H1 (cell line): ENCODE measurements at regions not wholly inside any gene's neighbourhood (a gene's known extent, or its start where the extent isn't known, plus 50 kb on each side); places are given as distances from the start of the nearest gene placed in this dataset.

Source experiments
- CTCF ChIA-PET: fragments of 300-600 bp; sonication (Branson Sonifier 250); formaldehyde crosslinking; loops from one replicate; lab custom pipeline; 2021; ENCODE audit not compliant: partially characterized antibody; lab: Charles Lee
- POLR2A ChIA-PET: fragments of 300-600 bp; sonication (Branson Sonifier 250); formaldehyde crosslinking; loops from one replicate; lab custom pipeline; 2021; ENCODE audit warnings: inconsistent platforms; ENCODE audit not compliant: partially characterized antibody; lab: Charles Lee
- DNase-seq, 2 experiments: peaks; one replicate each; pipeline versions ENCODE4 v3.0.0 to v3.0.0-alpha.2; 2010 to 2022; ENCODE audit warnings: low spot score in 2 of 2, low read depth in 1 of 2, mixed read lengths in 1 of 2
- FAIRE-seq: peaks from 2 replicates; lab custom pipeline; 2011; peaks lifted over from hg19 to GRCh38; lab: Jason Lieb, UNC
- H2AFZ ChIP-seq: 2 replicates; pipeline ENCODE4 v1.8.1; 2012; ENCODE audit warnings: low read length, inconsistent platforms
- H2AK5ac ChIP-seq: 2 replicates; pipeline ENCODE4 v1.6.1; 2013; ENCODE audit warnings: low read depth, low read length
- H2BK120ac ChIP-seq: replicated peaks from 2 replicates; pipeline ENCODE3; 2013; ENCODE audit warnings: low read depth, low read length, inconsistent platforms
- H2BK12ac ChIP-seq: 2 replicates; pipeline ENCODE4 v1.6.1; 2013; ENCODE audit warnings: low read depth, low read length
- H2BK15ac ChIP-seq: 2 replicates; pipeline ENCODE4 v1.6.1; 2013; ENCODE audit warnings: low read length
- H2BK20ac ChIP-seq: 2 replicates; pipeline ENCODE4 v1.6.1; 2013; ENCODE audit warnings: low read length
- H2BK5ac ChIP-seq: 2 replicates; pipeline ENCODE4 v1.6.1; 2013; ENCODE audit warnings: low read depth, low read length
- H3K14ac ChIP-seq: 2 replicates; pipeline ENCODE4 v1.6.1; 2013; ENCODE audit warnings: inconsistent platforms; ENCODE audit not compliant: insufficient read length
- H3K18ac ChIP-seq: 2 replicates; pipeline ENCODE4 v1.6.1; 2013; ENCODE audit warnings: low read length; ENCODE audit errors: extremely low read depth
- H3K23ac ChIP-seq: 2 replicates; pipeline ENCODE4 v1.6.1; 2013; ENCODE audit warnings: inconsistent platforms; ENCODE audit not compliant: insufficient read length
- H3K23me2 ChIP-seq: 2 replicates; pipeline ENCODE4 v1.6.1; 2013; ENCODE audit warnings: low read depth, low read length
- H3K27ac ChIP-seq: 2 replicates; pipeline ENCODE4 v1.6.1; 2011; ENCODE audit warnings: low read depth, low read length, inconsistent platforms
- H3K27me3 ChIP-seq, 4 experiments: replicated peaks in 1 of 4; 1 replicate in 1 of 4; 2 replicates in 3 of 4; pipeline versions ENCODE4 v1.6.1 to v1.8.1; 2011 to 2013; ENCODE audit warnings: low read length in 3 of 4, mild to moderate bottlenecking in 3 of 4, inconsistent platforms in 2 of 4, mixed read lengths in 2 of 4, moderate library complexity in 1 of 4; ENCODE audit not compliant: control insufficient read depth in 3 of 4, insufficient read depth in 3 of 4; ENCODE audit errors: extremely low read depth in 1 of 4
- H3K36me3 ChIP-seq, 4 experiments: 2 replicates each; pipeline versions ENCODE4 v1.6.1 to v1.8.1; 2011 to 2013; ENCODE audit warnings: mild to moderate bottlenecking in 4 of 4, low read length in 3 of 4, moderate library complexity in 2 of 4, control low read depth in 1 of 4, inconsistent platforms in 1 of 4; ENCODE audit not compliant: insufficient read depth in 4 of 4, control insufficient read depth in 2 of 4
- H3K4ac ChIP-seq: replicated peaks from 2 replicates; pipeline ENCODE3; 2013; ENCODE audit warnings: low read length, low read depth, mixed read lengths, inconsistent platforms; ENCODE audit not compliant: insufficient read length
- H3K4me1 ChIP-seq, 4 experiments: replicated peaks in 1 of 4; 1 replicate in 1 of 4; 2 replicates in 3 of 4; pipeline versions ENCODE4 v1.6.1 to v1.8.1; 2011 to 2013; ENCODE audit warnings: low read length in 3 of 4, inconsistent platforms in 2 of 4, mixed read lengths in 1 of 4; ENCODE audit not compliant: insufficient read depth in 4 of 4, control insufficient read depth in 3 of 4
- H3K4me2 ChIP-seq, 2 experiments: 2 replicates each; pipeline versions ENCODE4 v1.6.1 to v1.8.1; 2011 to 2013; ENCODE audit warnings: low read depth in 2 of 2, low read length in 2 of 2, control low read depth in 1 of 2, inconsistent platforms in 1 of 2, mild to moderate bottlenecking in 1 of 2; ENCODE audit not compliant: insufficient read depth in 1 of 2
- H3K4me3 ChIP-seq, 4 experiments: fragments of 200-600, 300-600 bp in 1 of 4; sonication (generic), shearing (Covaris generic), sonication (Bioruptor Twin) in 1 of 4; 2 replicates each; pipeline versions ENCODE4 v1.5.1 to v1.8.1; 2011 to 2016; ENCODE audit warnings: low read length in 4 of 4, low read depth in 3 of 4, control low read depth in 2 of 4, inconsistent platforms in 2 of 4, mild to moderate bottlenecking in 2 of 4, mixed read lengths in 1 of 4, moderate library complexity in 1 of 4; ENCODE audit not compliant: insufficient read depth in 2 of 4; ENCODE audit errors: extremely low read depth in 1 of 4
- H3K56ac ChIP-seq: replicated peaks from 2 replicates; pipeline ENCODE3; 2013; ENCODE audit warnings: low read depth, mild to moderate bottlenecking, mixed read lengths, low read length, inconsistent platforms; ENCODE audit not compliant: insufficient read length
- H3K79me1 ChIP-seq: 2 replicates; pipeline ENCODE4 v1.6.1; 2013; ENCODE audit warnings: low read depth, low read length, control low read depth
- H3K79me2 ChIP-seq, 2 experiments: 2 replicates each; pipeline versions ENCODE4 v1.6.1 to v1.8.1; 2012 to 2013; ENCODE audit warnings: low read length in 2 of 2, mild to moderate bottlenecking in 2 of 2, inconsistent platforms in 1 of 2; ENCODE audit not compliant: insufficient read depth in 2 of 2, control insufficient read depth in 1 of 2
- H3K9ac ChIP-seq, 4 experiments: replicated peaks in 1 of 4; 1 replicate in 1 of 4; 2 replicates in 3 of 4; pipeline versions ENCODE4 v1.6.1 to v1.8.1; 2011 to 2013; ENCODE audit warnings: low read depth in 3 of 4, low read length in 3 of 4, control low read depth in 2 of 4, mild to moderate bottlenecking in 2 of 4, moderate library complexity in 2 of 4, inconsistent platforms in 1 of 4; ENCODE audit errors: extremely low read depth in 1 of 4
- H3K9me3 ChIP-seq, 2 experiments: 2 replicates each; pipeline versions ENCODE4 v1.6.1 to v1.8.1; 2012 to 2013; ENCODE audit warnings: mild to moderate bottlenecking in 2 of 2, moderate library complexity in 2 of 2, control low read depth in 1 of 2, inconsistent platforms in 1 of 2, low read depth in 1 of 2, low read length in 1 of 2, mixed read lengths in 1 of 2; ENCODE audit not compliant: insufficient read depth in 2 of 2
- H4K20me1 ChIP-seq, 2 experiments: replicated peaks in 1 of 2; 2 replicates each; pipeline versions ENCODE3 to v1.8.1; 2011 to 2013; ENCODE audit warnings: inconsistent platforms in 2 of 2, low read length in 2 of 2, mild to moderate bottlenecking in 1 of 2; ENCODE audit not compliant: insufficient read depth in 2 of 2, control insufficient read depth in 1 of 2
- H4K5ac ChIP-seq: 2 replicates; pipeline ENCODE4 v1.6.1; 2013; ENCODE audit warnings: low read length, low read depth, mixed read lengths, inconsistent platforms; ENCODE audit not compliant: insufficient read length
- H4K8ac ChIP-seq: 2 replicates; pipeline ENCODE4 v1.8.0; 2013; ENCODE audit warnings: mild to moderate bottlenecking, moderate library complexity, low read length, inconsistent platforms; ENCODE audit not compliant: insufficient read depth; ENCODE audit errors: extremely low read depth
- H4K91ac ChIP-seq: replicated peaks from 2 replicates; pipeline ENCODE3; 2013; ENCODE audit warnings: low read length, mixed read lengths, inconsistent platforms; ENCODE audit not compliant: insufficient read length
- ATF2 ChIP-seq: IDR thresholded peaks from 2 replicates; pipeline ENCODE4 v1.6.1; 2012; ENCODE audit warnings: low read length, inconsistent platforms
- EP300 ChIP-seq, 2 experiments: IDR thresholded peaks; 1 replicate in 1 of 2; 2 replicates in 1 of 2; pipeline ENCODE4 v1.6.1; 2011 to 2012; ENCODE audit warnings: low read depth in 2 of 2, low read length in 2 of 2, mild to moderate bottlenecking in 2 of 2, borderline replicate concordance in 1 of 2, inconsistent platforms in 1 of 2, moderate library complexity in 1 of 2
- HDAC6 ChIP-seq: IDR thresholded peaks from one replicate; pipeline ENCODE4 v1.7.1; 2012; ENCODE audit warnings: low read depth, mild to moderate bottlenecking, inconsistent platforms, low read length, moderate library complexity
- JUND ChIP-seq: IDR thresholded peaks from 2 replicates; pipeline ENCODE4 v1.6.1; 2011; ENCODE audit warnings: mild to moderate bottlenecking, improper control_type of control experiment, low read length
- KDM1A ChIP-seq: fragments of 200-600, 300-600 bp; sonication (generic); IDR thresholded peaks from 2 replicates; pipeline ENCODE4 v1.7.1; 2016; ENCODE audit warnings: mild to moderate bottlenecking, low read length, borderline replicate concordance
- RFX5 ChIP-seq: IDR thresholded peaks from 2 replicates; pipeline ENCODE4 v1.6.1; 2011; ENCODE audit warnings: low read depth, low read length, improper control_type of control experiment, borderline replicate concordance
- RNF2 ChIP-seq: fragments of 200-900, 300-1000 bp; sonication (generic); IDR thresholded peaks from 2 replicates; pipeline ENCODE4 v1.7.1; 2016; ENCODE audit warnings: borderline replicate concordance, low read depth, mild to moderate bottlenecking, antibody characterized with exemption, low read length; ENCODE audit not compliant: poor library complexity, severe bottlenecking; ENCODE audit errors: missing control alignments
- SIRT6 ChIP-seq: IDR thresholded peaks from one replicate; pipeline ENCODE4 v1.7.1; 2012; ENCODE audit warnings: low read length, inconsistent platforms
- SP1 ChIP-seq: IDR thresholded peaks from 2 replicates; pipeline ENCODE4 v1.6.1; 2011; ENCODE audit warnings: low read depth, low read length
- SUZ12 ChIP-seq: fragments of 200-600 bp; sonication (generic); IDR thresholded peaks from 2 replicates; pipeline ENCODE4 v1.6.1; 2012; ENCODE audit warnings: mild to moderate bottlenecking, inconsistent platforms, low read length, moderate library complexity, mixed read lengths
- ZNF274 ChIP-seq: IDR thresholded peaks from 2 replicates; pipeline ENCODE4 v1.7.0; 2012; ENCODE audit warnings: low read length, borderline replicate concordance; ENCODE audit errors: extremely low read depth
- WGBS, 2 experiments: shearing (Covaris generic) in 1 of 2; methylation state at CpG; one replicate each; pipeline versions ENCODE4 v1.1.6 to v1.1.7; 2013 to 2015; ENCODE audit warnings: low lambda C conversion rate in 2 of 2, mixed read lengths in 2 of 2, inconsistent platforms in 1 of 2, low coverage in 1 of 2, missing lambda C conversion rate in 1 of 2; ENCODE audit not compliant: insufficient replicate concordance in 2 of 2, insufficient coverage in 1 of 2, insufficient read length in 1 of 2; ENCODE audit errors: extremely low coverage in 1 of 2, missing lambda C conversion rate in 1 of 2; 5-methylcytosine and 5-hydroxymethylcytosine counted together

- Histone ChIP-seq H3K27me3 (no peaks in the 10 kb centered on the region), H4K91ac (no peak overlapping the region), H3K56ac (no peak overlapping the region), H2BK5ac (no peak overlapping the region), H2BK20ac (no peak overlapping the region), H3K36me3 (no peaks in the 10 kb centered on the region), H3K9ac (no peak overlapping the region), H3K14ac (no peak overlapping the region), H3K18ac (no peak overlapping the region), H3K9me3 (no peaks in the 10 kb centered on the region), H2BK120ac (no peak overlapping the region), H3K4me2 (no peak overlapping the region), H2AK5ac (no peak overlapping the region), H3K4me3 (no peak overlapping the region), H3K79me1 (no peaks in the 10 kb centered on the region), H4K8ac (no peak overlapping the region), H3K27ac (no peak overlapping the region), H3K79me2 (no peaks in the 10 kb centered on the region), H3K23me2 (no peaks in the 10 kb centered on the region), H2BK12ac (no peak overlapping the region), H2AFZ (no peak overlapping the region), H4K20me1 (no peaks in the 10 kb centered on the region), H3K4ac (no peak overlapping the region), H4K5ac (no peak overlapping the region), H2BK15ac (no peak overlapping the region), H3K4me1 (no peaks in the 10 kb centered on the region), H3K23ac (no peak overlapping the region)
- FAIRE-seq (no peak), DNase-seq (no peak)
- WGBS, 2 experiments, result 65% methylated on average over 2 of the region's 2 CpGs; no CpG with 5 or more reads in 1 of the 2 experiments
- ChIA-PET CTCF (no interaction called here), POLR2A (no interaction called here)
- no peak for TF ChIP-seq SUZ12
- TF ChIP-seq KDM1A, result no peak
- TF ChIP-seq SIRT6, result no peak
- TF ChIP-seq JUND, result no peak
- TF ChIP-seq ATF2, result no peak
- TF ChIP-seq RFX5, result no peak
- no peak for TF ChIP-seq EP300 (IDR thresholded peaks at IDR 0.05; ENCODE audit: borderline replicate concordance in 1 of 2, low read depth in 2 of 2, low read length in 2 of 2)
- TF ChIP-seq RNF2, result no peak
- no peak for TF ChIP-seq ZNF274
- no peak for TF ChIP-seq HDAC6
- TF ChIP-seq SP1, result no peak
Observed at GRCh38 chr1:78283691-78284090, 207.1 kb upstream of the PTGFR start.
